Fibroblast of the aortic adventitia (primary cell): ENCODE measurements at regions not wholly inside any gene's neighbourhood (a gene's known extent, or its start where the extent isn't known, plus 50 kb on each side); places are given as distances from the start of the nearest gene placed in this dataset.

ENCODE experiments used
- DNase-seq: peaks from one replicate; pipeline ENCODE4 v3.0.0-alpha.2; 2010; ENCODE audit warnings: low read depth
- H3K4me3 ChIP-seq: 2 replicates; pipeline ENCODE4 v1.5.1; 2011; ENCODE audit warnings: low read depth, mild to moderate bottlenecking, control low read depth, low read length, moderate library complexity
- CTCF ChIP-seq: IDR thresholded peaks from 2 replicates; pipeline ENCODE4 v1.5.1; 2011; ENCODE audit warnings: mild to moderate bottlenecking, low read length, control low read depth, inconsistent platforms; ENCODE audit not compliant: insufficient read depth

- DNase-seq: no peak
- no peak overlapping the region for H3K4me3 ChIP-seq
- TF ChIP-seq CTCF: no peak
These were observed 242.2 kb downstream of the FIGN start for GRCh38 chr2:163493359-163494298.

GRCh38 chr2:163491850-163492249 lies 244.0 kb downstream of the FIGN start:
- DNase-seq: no peak
- TF ChIP-seq CTCF: no peak
- H3K4me3 ChIP-seq: no peak overlapping the region

- TF ChIP-seq CTCF: no peak
- DNase-seq: no peak
- H3K4me3 ChIP-seq: no peak overlapping the region
These were observed 245.5 kb downstream of the FIGN start for GRCh38 chr2:163490281-163490680.

- H3K4me3 ChIP-seq: no peak overlapping the region
- no peak for TF ChIP-seq CTCF
- no peak for DNase-seq
These were observed 254.3 kb downstream of the FIGN start for GRCh38 chr2:163481515-163481914.

GRCh38 chr2:163479599-163479998 lies 256.2 kb downstream of the FIGN start:
- no peak overlapping the region for H3K4me3 ChIP-seq
- no peak for DNase-seq
- no peak for TF ChIP-seq CTCF

- no peak for DNase-seq
- no peak overlapping the region for H3K4me3 ChIP-seq
- no peak for TF ChIP-seq CTCF
These were observed 260.0 kb downstream of the FIGN start for GRCh38 chr2:163475815-163476214.
